K562 (cell line): ENCODE measurements at regions not wholly inside any gene's neighbourhood (a gene's known extent, or its start where the extent isn't known, plus 50 kb on each side); places are given as distances from the start of the nearest gene placed in this dataset.

Experiments used
- ATAC-seq: fragments of 200-7000 bp; cut with Tn5 transposase; 3 replicates; pipeline ENCODE4 v1.9.1; 2020; ENCODE audit warnings: moderate library complexity
- BruUV-seq: library from RNA; stranded (reverse); fragments of 400-500 nt; replicated peaks from 2 replicates; lab custom pipeline; 2021; lab: Mats Ljungman, UMichigan
- CTCF ChIA-PET: fragments of 300-600 bp; formaldehyde crosslinking; extraction: SDS; loops from one replicate; lab custom pipeline; 2021; ENCODE audit warnings: low intra/inter-chr PET ratio; lab: Yijun Ruan, JAX
- POLR2A ChIA-PET: fragments of 300-600, 350-650 bp; sonication (Branson Sonifier 250); formaldehyde crosslinking; extraction: SDS; loops from one replicate; lab custom pipeline; 2021; ENCODE audit warnings: antibody characterized with exemption, inconsistent platforms; lab: Yijun Ruan, JAX
- DNase-seq, 4 experiments: peaks; one replicate each; pipeline versions ENCODE4 v3.0.0 to v3.0.0-alpha.2; 2011 to 2018; ENCODE audit warnings: low spot score in 3 of 4, mixed read lengths in 3 of 4; ENCODE audit errors: extremely low read depth in 1 of 4
- FAIRE-seq: peaks from 2 replicates; lab custom pipeline; 2011; peaks lifted over from hg19 to GRCh38; lab: Jason Lieb, UNC
- H2AFZ ChIP-seq: 2 replicates; pipeline ENCODE4 v1.6.0; 2011; ENCODE audit warnings: low read depth, low read length, control low read depth, inconsistent platforms
- H3K27ac ChIP-seq: fragments of 200-600 bp; 3 replicates; pipeline ENCODE4 v1.8.0; 2011; ENCODE audit warnings: low read depth, mild to moderate bottlenecking, control low read depth, inconsistent platforms, low read length, moderate library complexity, mixed read lengths; ENCODE audit errors: extremely low read depth
- H3K27me3 ChIP-seq, 2 experiments: fragments of 300-600 bp in 1 of 2; 2 replicates in 1 of 2; 3 replicates in 1 of 2; pipeline versions ENCODE4 v1.6.0 to v1.8.0; 2011; ENCODE audit warnings: inconsistent platforms in 2 of 2, low read length in 2 of 2, mild to moderate bottlenecking in 1 of 2, mixed read lengths in 1 of 2, moderate library complexity in 1 of 2; ENCODE audit not compliant: control insufficient read depth in 2 of 2, insufficient read depth in 2 of 2
- H3K36me3 ChIP-seq: fragments of 300-600 bp; 3 replicates; pipeline ENCODE4 v1.8.0; 2011; ENCODE audit warnings: mild to moderate bottlenecking, low read length, inconsistent platforms; ENCODE audit not compliant: control insufficient read depth, insufficient read depth
- H3K4me1 ChIP-seq, 2 experiments: fragments of 200-600 bp in 1 of 2; replicated peaks in 1 of 2; 2 replicates in 1 of 2; 3 replicates in 1 of 2; pipeline versions ENCODE4 v1.5.1 to v1.8.0; 2011; ENCODE audit warnings: inconsistent platforms in 2 of 2, low read length in 2 of 2, mild to moderate bottlenecking in 1 of 2, mixed read lengths in 1 of 2, moderate library complexity in 1 of 2; ENCODE audit not compliant: control insufficient read depth in 2 of 2, insufficient read depth in 2 of 2
- H3K4me2 ChIP-seq: 2 replicates; pipeline ENCODE4 v1.6.1; 2011; ENCODE audit warnings: low read length, control low read depth, inconsistent platforms, mixed read lengths; ENCODE audit not compliant: insufficient read depth
- H3K4me3 ChIP-seq: fragments of 200-600 bp; sonication (generic), shearing (Covaris generic); 2 replicates; pipeline ENCODE4 v1.5.1; 2016; ENCODE audit warnings: control low read depth, inconsistent platforms
- H3K79me2 ChIP-seq: fragments of 200-600 bp; 3 replicates; pipeline ENCODE4 v1.8.0; 2011; ENCODE audit warnings: low read length, inconsistent platforms; ENCODE audit not compliant: control insufficient read depth, insufficient read depth
- H3K9ac ChIP-seq, 2 experiments: 2 replicates each; pipeline versions ENCODE4 v1.6.0 to v1.6.1; 2011; ENCODE audit warnings: low read depth in 2 of 2, low read length in 2 of 2, control low read depth in 1 of 2, inconsistent platforms in 1 of 2, mild to moderate bottlenecking in 1 of 2, mixed read lengths in 1 of 2; ENCODE audit not compliant: insufficient read depth in 1 of 2
- H3K9me1 ChIP-seq: one replicate; pipeline ENCODE4 v1.6.0; 2011; ENCODE audit warnings: inconsistent platforms, mild to moderate bottlenecking, low read length, moderate library complexity; ENCODE audit not compliant: control insufficient read depth, insufficient read depth
- H3K9me3 ChIP-seq: replicated peaks from 2 replicates; pipeline ENCODE4 v1.5.1; 2011; ENCODE audit warnings: low read depth, low read length, inconsistent platforms; ENCODE audit not compliant: control insufficient read depth, insufficient read depth
- H4K20me1 ChIP-seq: replicated peaks from 2 replicates; pipeline ENCODE4 v1.6.1; 2011; ENCODE audit warnings: low read length, inconsistent platforms, mixed read lengths; ENCODE audit not compliant: control insufficient read depth, insufficient read depth
- E2F8 ChIP-seq: fragments of 450-650 bp; IDR thresholded peaks from 2 replicates; pipeline ENCODE4 v1.7.1; 2018; ENCODE audit warnings: mild to moderate bottlenecking, low read depth; ENCODE audit not compliant: partially characterized antibody
- EGR1 ChIP-seq: fragments of 450-650 bp; conservative IDR thresholded peaks from 2 replicates; pipeline ENCODE4 v1.6.1; 2017; ENCODE audit warnings: mild to moderate bottlenecking
- FIP1L1 ChIP-seq: fragments of 200-400 bp; formaldehyde crosslinking; IDR thresholded peaks from 2 replicates; pipeline ENCODE4 v1.6.1; 2018; ENCODE audit warnings: mild to moderate bottlenecking, low read depth, low read length; ENCODE audit not compliant: poor library complexity, severe bottlenecking
- HDAC1 ChIP-seq, 2 experiments: fragments of 450-650 bp; IDR thresholded peaks; 2 replicates each; pipeline ENCODE4 v1.6.1; 2016 to 2017; ENCODE audit warnings: inconsistent platforms in 1 of 2, mild to moderate bottlenecking in 1 of 2, moderate library complexity in 1 of 2
- MECOM ChIP-seq: fragments of 250-450 bp; sonication (Bioruptor Pico); IDR thresholded peaks from 2 replicates; pipeline ENCODE4 v1.8.0; 2022; ENCODE audit warnings: inconsistent platforms
- RHOXF2B ChIP-seq: fragments of 250-450 bp; sonication (Bioruptor Pico); conservative IDR thresholded peaks from 2 replicates; pipeline ENCODE4 v1.5.1; 2021
- TAF7 ChIP-seq: fragments of 450-650 bp; IDR thresholded peaks from 2 replicates; pipeline ENCODE4 v1.6.1; 2016; ENCODE audit warnings: missing genetic modification characterization, missing compliant biosample characterization
- ZNF124 ChIP-seq: sonication (generic); formaldehyde crosslinking; IDR thresholded peaks from 2 replicates; pipeline ENCODE4 v1.8.1; 2022; ENCODE audit warnings: missing genetic modification reagents
- ZNF146 ChIP-seq: IDR thresholded peaks from one replicate; pipeline ENCODE4 v1.6.1; 2018; ENCODE audit warnings: missing compliant biosample characterization; ENCODE audit not compliant: unreplicated experiment
- ZNF232 ChIP-seq: sonication (generic); formaldehyde crosslinking; IDR thresholded peaks from 2 replicates; pipeline ENCODE4 v1.8.0; 2022; ENCODE audit warnings: mild to moderate bottlenecking, missing genetic modification reagents
- ZNF239 ChIP-seq: fragments of 250-450 bp; sonication (Bioruptor Pico); IDR thresholded peaks from 2 replicates; pipeline ENCODE4 v1.4.0; 2020; ENCODE audit warnings: mild to moderate bottlenecking
- ZNF57 ChIP-seq: fragments of 450-650 bp; formaldehyde crosslinking; IDR thresholded peaks from 2 replicates; pipeline ENCODE4 v1.4.0; 2020; ENCODE audit warnings: mild to moderate bottlenecking, moderate library complexity
- in situ Hi-C: fragments of 300-500 bp; cut with MboI; formaldehyde crosslinking; loops from 4 replicates; pipeline ENCODE4 v1.15.0; 2018; ENCODE audit warnings: inconsistent platforms, mixed read lengths
- intact Hi-C: fragments of 100-400 bp; cut with micrococcal nuclease; formaldehyde crosslinking; loops from 2 replicates; pipeline ENCODE4 v1.14.2; 2022

- no peaks in the 10 kb centered on the region for H3K79me2 ChIP-seq
- in situ Hi-C loops (no loop called here), intact Hi-C loops (no loop called here)
- H3K9me3 ChIP-seq: 0 out of 2 replicates have a peak, but pooled peaks cover 2% of the 10 kb centered on the region
- TF ChIP-seq TAF7 (no peak), E2F8 (no peak), EGR1 (no peak), FIP1L1 (no peak), MECOM (CRISPR knock-in tag) (no peak), RHOXF2B (no peak), HDAC1 (IDR thresholded peaks at IDR 0.05) (no peak), ZNF57 (CRISPR knock-in tag) (no peak), ZNF239 (CRISPR knock-in tag) (no peak), ZNF124 (CRISPR knock-in tag) (no peak), ZNF146 (CRISPR knock-in tag) (no peak), ZNF232 (no peak)
- TF ChIP-seq, all 486 proteins: peak for 0
- FAIRE-seq: no peak
- Histone ChIP-seq H3K9me1 (no peaks in the 10 kb centered on the region), H3K4me1 (no peaks in the 10 kb centered on the region), H2AFZ (no peak overlapping the region), H4K20me1 (no peaks in the 10 kb centered on the region), H3K27me3 (no peaks in the 10 kb centered on the region), H3K27ac (no peak overlapping the region), H3K36me3 (no peaks in the 10 kb centered on the region), H3K4me2 (no peak overlapping the region), H3K4me3 (no peak overlapping the region), H3K9ac (no peak overlapping the region)
- DNase-seq: no peak
- ChIA-PET POLR2A (no interaction called here), CTCF (no interaction called here)
- ATAC-seq: no peak
- no TSS peak for BruUV-seq
Measured at GRCh38 chr5:125357660-125358059, 611.2 kb upstream of the ZNF608 start.
